HepG2 (cell line): ENCODE measurements at regions not wholly inside any gene's neighbourhood (a gene's known extent, or its start where the extent isn't known, plus 50 kb on each side); places are given as distances from the start of the nearest gene placed in this dataset.

ENCODE experiments used
- EP300 ChIP-seq, 3 experiments: sonication (generic) in 1 of 3; formaldehyde crosslinking in 1 of 3; IDR thresholded peaks; 2 replicates each; pipeline versions ENCODE4 v1.5.1 to v1.6.1; 2011 to 2020; ENCODE audit warnings: low read depth in 2 of 3, low read length in 2 of 3, borderline replicate concordance in 1 of 3, improper control_type of control experiment in 1 of 3, mild to moderate bottlenecking in 1 of 3, missing genetic modification reagents in 1 of 3, moderate library complexity in 1 of 3
- POLR2A ChIP-seq, 2 experiments: IDR thresholded peaks; 2 replicates each; pipeline ENCODE4 v1.6.1; 2011; ENCODE audit warnings: low read depth in 2 of 2, low read length in 2 of 2, mild to moderate bottlenecking in 1 of 2, moderate library complexity in 1 of 2; ENCODE audit not compliant: insufficient read depth in 1 of 2
- TBP ChIP-seq: sonication (generic); formaldehyde crosslinking; IDR thresholded peaks from 2 replicates; pipeline ENCODE4 v1.5.0; 2020; ENCODE audit warnings: missing genetic modification reagents
- TGIF2 ChIP-seq: IDR thresholded peaks from 2 replicates; pipeline ENCODE4 v1.6.1; 2016; ENCODE audit warnings: control low read depth, missing compliant biosample characterization
- ZNF296 ChIP-seq: sonication (generic); formaldehyde crosslinking; conservative IDR thresholded peaks from 2 replicates; pipeline ENCODE4 v1.5.0; 2020; ENCODE audit warnings: mild to moderate bottlenecking, missing genetic modification reagents
- ZNF501 ChIP-seq: sonication (generic); formaldehyde crosslinking; IDR thresholded peaks from 2 replicates; pipeline ENCODE4 v1.5.1; 2020; ENCODE audit warnings: mild to moderate bottlenecking, moderate library complexity, missing genetic modification reagents
- ZNF775 ChIP-seq: sonication (generic); formaldehyde crosslinking; IDR thresholded peaks from 2 replicates; pipeline ENCODE4 v1.4.0; 2020; ENCODE audit warnings: missing genetic modification reagents, mild to moderate bottlenecking, moderate library complexity, borderline replicate concordance

- TF ChIP-seq ZNF501 (CRISPR knock-in tag) (no peak), ZNF775 (CRISPR knock-in tag) (no peak), POLR2A (IDR thresholded peaks at IDR 0.05; ENCODE audit: insufficient read depth in 1 of 2, low read depth in 2 of 2, low read length in 2 of 2) (no peak), TBP (no peak), TGIF2 (CRISPR knock-in tag) (no peak), ZNF296 (CRISPR knock-in tag) (no peak), EP300 (IDR thresholded peaks at IDR 0.05; ENCODE audit: low read depth in 2 of 2, low read length in 2 of 2) (no peak), EP300 (CRISPR knock-in tag; IDR thresholded peaks at IDR 0.05; ENCODE audit: borderline replicate concordance) (no peak)
These were observed 599.4 kb downstream of the XIRP2 start for GRCh38 chr2:167487728-167488127.
